NCI-H82 treated with DMSO at 0.1 percent for 48 hours (cell line): ENCODE measurements at regions not wholly inside any gene's neighbourhood (a gene's known extent, or its start where the extent isn't known, plus 50 kb on each side); places are given as distances from the start of the nearest gene placed in this dataset.

Experiments used
- DNase-seq: peaks from one replicate; lab custom pipeline; 2025; ENCODE audit not compliant: unreplicated experiment; lab: John Stamatoyannopoulos, UW

GRCh38 chr2:18325118-18325517, 235.3 kb downstream of the RDH14 start:
- no peak for DNase-seq

- no peak for DNase-seq
These were observed 240.5 kb downstream of the RDH14 start for GRCh38 chr2:18319987-18320386.

GRCh38 chr2:18317017-18317416, 243.4 kb downstream of the RDH14 start:
- no peak for DNase-seq

- no peak for DNase-seq
These were observed 247.6 kb downstream of the RDH14 start for GRCh38 chr2:18312818-18313217.

DNA sequence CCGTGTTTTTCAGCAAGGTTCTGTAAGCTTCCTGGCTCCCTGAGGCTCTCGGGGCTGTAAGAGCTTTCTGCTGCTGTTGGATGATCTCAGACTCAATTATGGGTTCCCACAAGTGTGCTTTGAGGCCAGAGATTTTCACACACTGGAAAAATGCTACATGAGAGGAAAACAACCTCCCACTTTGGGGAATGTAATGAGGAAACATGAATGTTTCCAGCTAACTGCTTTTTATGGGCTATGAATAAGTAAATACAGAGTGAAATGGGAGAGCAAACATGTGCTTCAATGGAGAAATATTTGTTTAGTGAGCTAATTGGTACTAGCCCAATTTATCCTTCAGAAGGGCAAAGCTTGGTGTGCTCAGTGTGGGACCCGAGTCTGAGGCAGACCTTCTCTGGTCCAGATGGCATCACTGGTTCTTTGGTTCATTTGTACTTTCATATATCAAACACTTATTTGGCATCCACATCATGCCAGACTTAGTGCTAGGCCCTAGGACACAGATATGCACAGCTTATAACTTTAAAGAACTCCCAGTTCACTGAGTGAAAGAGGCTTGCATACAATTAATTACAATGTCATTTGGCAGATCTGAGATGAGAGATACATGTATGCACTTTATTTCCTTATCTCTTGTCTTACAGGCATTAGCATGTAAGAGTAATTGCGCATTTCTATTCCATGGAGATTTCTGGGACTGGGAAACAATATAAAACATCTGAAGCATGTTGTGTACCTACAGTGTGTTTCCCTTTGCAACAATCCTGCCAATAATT, 248.8 kb downstream of the RDH14 start:
- no peak for DNase-seq

GRCh38 chr2:18309627-18310026, 250.8 kb downstream of the RDH14 start:
- DNase-seq: no peak

DNA sequence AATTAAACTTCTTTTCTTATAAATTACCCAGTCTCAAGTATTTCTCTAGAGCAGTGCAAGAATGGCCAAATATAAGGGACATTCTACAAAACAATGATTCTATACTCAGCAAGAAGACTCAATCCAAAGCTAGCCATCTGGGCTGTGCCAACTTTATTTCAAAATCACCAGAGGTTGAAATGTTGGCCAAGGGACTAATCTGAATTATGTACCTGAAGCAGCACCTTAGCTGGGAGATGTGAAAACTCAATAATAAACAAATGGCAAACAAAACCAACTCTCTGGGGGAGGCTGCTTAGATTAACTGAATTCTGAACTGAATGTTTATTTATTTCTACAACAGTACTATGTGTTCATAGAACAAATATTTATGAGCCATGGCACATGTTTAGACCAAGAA, 251.3 kb downstream of the RDH14 start:
- DNase-seq: no peak

- DNase-seq: no peak
These were observed 255.6 kb downstream of the RDH14 start for GRCh38 chr2:18304849-18305248.

- DNase-seq: no peak
These were observed 258.9 kb downstream of the RDH14 start for GRCh38 chr2:18301421-18302139.

DNA sequence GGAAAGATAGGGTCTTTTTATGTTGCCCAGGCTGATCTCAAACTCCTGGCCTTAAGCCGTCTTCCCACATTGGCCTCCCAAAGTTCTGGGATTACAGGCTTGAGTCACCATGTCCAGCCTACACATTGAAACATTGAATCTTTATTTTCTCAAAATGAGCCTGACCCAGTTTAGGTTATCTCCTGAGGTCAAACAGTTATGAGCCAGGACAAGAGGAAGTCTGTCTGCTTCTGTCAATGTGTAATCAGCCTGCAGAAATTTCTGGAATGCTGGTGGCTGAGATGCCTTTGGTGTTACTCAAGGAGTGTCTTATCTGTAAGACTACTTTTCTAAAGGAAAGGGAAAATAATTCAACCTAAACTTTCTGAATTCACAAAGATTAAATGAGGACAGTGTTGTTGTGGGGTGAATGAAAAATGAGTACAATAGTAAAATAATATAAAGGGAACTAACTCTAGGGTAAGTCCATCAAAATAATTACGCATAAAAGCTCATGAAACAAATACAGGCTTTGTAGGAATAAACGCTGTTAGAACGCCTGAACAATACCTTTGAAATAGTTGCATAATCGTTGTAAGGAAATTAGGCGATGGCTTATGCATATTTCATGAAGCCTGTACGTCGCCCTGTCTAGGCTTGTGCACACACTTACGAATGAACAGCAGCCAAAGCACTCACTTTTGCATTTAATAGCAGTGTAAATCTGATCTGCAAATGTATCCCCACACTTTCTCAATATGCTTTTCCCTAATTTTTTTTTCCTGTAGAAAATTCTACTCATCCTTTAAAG, 260.8 kb downstream of the RDH14 start:
- no peak for DNase-seq

DNA sequence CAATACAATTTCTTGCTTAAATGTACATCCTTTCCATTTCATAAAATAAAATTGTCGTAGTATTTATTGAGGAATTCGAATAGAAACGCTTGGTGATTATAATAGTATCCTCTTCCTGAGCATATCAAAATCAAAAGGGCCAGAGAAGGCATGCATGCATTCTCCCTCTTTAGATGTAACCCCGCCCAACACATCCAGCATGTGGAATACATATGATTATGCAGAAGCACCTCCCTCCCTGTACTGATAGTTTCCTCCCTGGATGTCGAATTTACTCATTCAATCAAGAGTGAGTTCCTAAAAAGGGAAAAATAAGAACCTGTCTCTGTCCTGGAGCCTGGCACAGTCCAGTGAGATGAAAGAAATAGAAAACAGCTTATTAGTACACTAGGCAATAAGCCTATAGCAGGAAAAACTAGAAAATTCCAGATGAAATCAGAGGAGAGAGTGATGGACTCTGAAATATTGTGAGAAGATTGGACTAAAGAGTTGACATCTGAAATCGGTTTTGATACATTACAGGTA, 262.9 kb downstream of the RDH14 start:
- DNase-seq: no peak

DNA sequence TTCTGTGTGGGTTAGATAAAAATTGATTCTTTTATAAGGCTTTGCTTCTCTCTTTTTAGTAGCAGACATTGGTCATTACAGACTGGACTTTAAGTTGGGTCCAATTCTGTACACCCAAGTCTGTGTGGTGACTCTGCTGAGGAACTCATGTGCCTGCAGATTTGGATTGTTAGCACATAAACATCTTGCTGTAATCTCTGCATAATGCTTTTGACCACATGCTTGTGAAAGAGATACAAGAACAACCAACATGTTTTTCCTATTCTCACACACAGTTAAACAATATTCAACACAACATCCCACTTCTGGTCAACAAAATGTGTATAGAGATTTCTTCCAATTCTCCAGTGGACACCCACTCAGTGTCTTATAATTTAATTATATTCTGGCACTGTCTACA, 270.1 kb downstream of the RDH14 start:
- DNase-seq: no peak

DNA sequence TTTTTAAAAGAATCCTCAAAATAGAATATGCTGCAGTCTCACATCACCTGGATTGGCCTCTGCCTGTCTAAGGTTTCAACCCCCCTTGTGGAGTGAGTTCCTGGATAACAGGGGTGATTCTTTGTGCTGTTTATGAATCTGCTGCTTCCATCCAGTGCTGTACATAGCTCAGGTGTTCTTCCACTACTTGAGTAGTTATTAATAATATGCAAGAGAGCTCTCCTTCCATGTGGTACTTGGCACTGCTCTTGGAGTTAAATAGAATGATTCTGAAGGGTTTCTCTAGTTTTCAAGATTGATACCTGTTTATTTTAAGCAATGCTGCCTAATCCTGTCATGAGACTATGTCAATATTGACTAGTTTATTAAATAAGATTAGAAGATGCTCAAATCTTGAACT, 273.6 kb downstream of the RDH14 start:
- no peak for DNase-seq

DNA sequence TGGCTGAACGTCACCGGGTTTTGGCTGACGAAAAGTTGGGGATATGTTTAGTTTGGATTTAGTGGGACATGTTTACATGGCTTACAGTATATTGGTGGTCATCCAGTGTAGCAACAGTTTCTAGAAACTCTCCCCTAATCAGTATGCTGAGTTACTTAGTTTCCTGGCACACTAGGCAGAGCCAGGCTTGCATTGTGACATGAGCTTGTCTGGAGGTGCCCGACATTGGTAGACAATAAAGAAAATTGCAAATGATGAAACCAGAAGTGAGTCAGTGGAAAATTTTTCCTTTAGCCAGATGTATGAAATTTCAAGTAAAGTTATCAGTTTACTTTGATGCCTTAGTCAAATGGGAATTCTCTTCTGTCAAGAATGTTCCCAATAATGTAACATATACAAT, 276.1 kb downstream of the RDH14 start:
- no peak for DNase-seq

GRCh38 chr2:18282026-18282425, 278.4 kb downstream of the RDH14 start:
- no peak for DNase-seq

- DNase-seq: peak; percentile 42
These were observed 283.8 kb downstream of the RDH14 start for GRCh38 chr2:18276583-18277075.

GRCh38 chr2:18273205-18273604, 287.2 kb downstream of the RDH14 start:
- DNase-seq: no peak

- no peak for DNase-seq
These were observed 288.3 kb downstream of the RDH14 start for GRCh38 chr2:18272148-18272494.

GRCh38 chr2:18271370-18272147, 288.9 kb downstream of the RDH14 start:
- no peak for DNase-seq

DNA sequence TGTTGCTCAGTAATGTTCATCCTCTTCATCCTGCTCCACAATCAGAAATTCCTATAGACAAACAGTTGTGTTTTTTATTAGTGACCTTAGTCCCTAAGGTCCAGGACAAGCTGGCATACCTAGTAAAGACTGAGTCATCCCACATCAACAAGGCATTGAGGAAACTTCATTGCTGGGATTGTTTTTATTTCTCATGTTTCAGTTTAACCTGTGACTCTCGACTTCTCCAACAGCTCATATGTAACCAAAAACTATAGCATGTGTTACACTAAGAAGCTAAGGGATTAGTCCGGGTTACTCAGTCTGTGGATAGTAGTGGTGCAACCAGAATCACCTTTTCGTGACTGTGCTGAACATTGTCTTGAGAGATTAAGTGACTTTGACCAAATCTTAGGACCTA, 292.1 kb downstream of the RDH14 start:
- DNase-seq: peak; percentile 22

DNA sequence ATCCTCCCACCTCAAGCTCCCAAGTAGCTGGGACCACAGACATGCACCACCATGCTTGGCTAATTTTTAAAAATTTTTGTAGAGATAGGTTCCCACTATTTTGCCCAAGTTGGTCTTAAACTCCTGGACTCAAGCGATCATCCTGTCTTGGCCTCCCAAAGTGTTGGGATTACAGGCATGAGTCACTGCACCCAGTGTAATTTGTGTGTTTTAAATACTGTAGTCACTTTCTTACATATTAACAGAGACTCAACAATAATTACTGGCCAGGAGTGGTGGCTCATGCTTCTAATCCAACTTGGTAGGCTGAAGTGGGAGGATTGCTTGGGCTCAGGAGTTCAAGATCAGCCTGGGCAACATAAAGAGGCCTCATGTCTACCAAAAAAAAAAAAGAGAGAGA, 293.0 kb downstream of the RDH14 start:
- no peak for DNase-seq
